ENCODE measurements at regions not wholly inside any gene's neighbourhood (a gene's known extent, or its start where the extent isn't known, plus 50 kb on each side); places are given as distances from the start of the nearest gene placed in this dataset. TPM values are rescaled to one million over a fixed set of nuclear protein-coding genes. Genes with fewer than 3 reads are reported as not detected.

- POLR2A ChIA-PET = no interaction called here
- Histone ChIP-seq H3K9me2 (ENCODE audit: insufficient read depth) (no peaks in the 10 kb centered on the region), H3K79me2 (ENCODE audit: insufficient read depth, low read length) (no peaks in the 10 kb centered on the region), H3K27ac (ENCODE audit: low read depth, low read length) (no peak overlapping the region), H3K36me3 (ENCODE audit: control insufficient read depth in 1 of 2, insufficient read depth in 2 of 2, low read length in 2 of 2) (no peaks in the 10 kb centered on the region), H3K27me3 (ENCODE audit: insufficient read depth, low read length) (no peaks in the 10 kb centered on the region), H4K20me1 (ENCODE audit: insufficient read depth) (no peaks in the 10 kb centered on the region), H3K4me2 (ENCODE audit: low read length) (no peak overlapping the region), H3K4me1 (ENCODE audit: control insufficient read depth in 1 of 2, insufficient read depth in 2 of 2, low read length in 2 of 2) (no peaks in the 10 kb centered on the region), H2AFZ (ENCODE audit: low read depth, low read length, poor library complexity, severe bottlenecking) (no peak overlapping the region), H3K9ac (ENCODE audit: low read length) (no peak overlapping the region), H3K4me3 (replicated peaks in 1 of 2; ENCODE audit: low read depth in 1 of 2, low read length in 2 of 2) (no peak overlapping the region), H3K9me3 (ENCODE audit: control insufficient read depth in 1 of 2, insufficient read depth in 1 of 2, low read depth in 1 of 2, low read length in 2 of 2) (no peaks in the 10 kb centered on the region; a peak in 1 of 4 replicates)
- no peak for ATAC-seq
- RAD21 ChIA-PET (ENCODE audit: low non-redundant PET in 1 of 2, low total read pairs in 2 of 2, uncharacterized antibody in 2 of 2, unreplicated experiment in 2 of 2) = no interaction called here
- intact Hi-C loops (cut with micrococcal nuclease) = no loop called here
- no peak for DNase-seq (ENCODE audit: low read depth, low spot score)
- CTCF ChIA-PET = interaction anchor here (1.2 kb wide), 1 partner anchor 10 kb away, joined by 5 read pairs; no protein-coding TSS in a partner anchor
- TF ChIP-seq ZBTB33 (IDR thresholded peaks at IDR 0.05; ENCODE audit: extremely low read depth, insufficient replicate concordance, low read length) (no peak), YY1 (IDR thresholded peaks at IDR 0.05; ENCODE audit: extremely low read depth, insufficient replicate concordance, low read depth, low read length) (no peak), ELF1 (IDR thresholded peaks at IDR 0.05; ENCODE audit: borderline replicate concordance, low read depth) (no peak)
- BruUV-seq (replicated peaks) = no TSS peak
These were observed 462.9 kb downstream of the TBC1D22A start for GRCh38 chr22:47225080-47225930.

Small RNA genes lying in the stretch of these regions (microRNA-seq; reads per million reads assigned to microRNA genes)
- gene MIR3201 (ENCODE audit: borderline number of aligned reads) (not detected), gene MIR3667 (ENCODE audit: borderline number of aligned reads) (35.0 reads per million, percentile 50 among the genes with 10 or more reads in this experiment), gene MIR4535 (ENCODE audit: borderline number of aligned reads) (not detected)
